ENCODE measurements at regions not wholly inside any gene's neighbourhood (a gene's known extent, or its start where the extent isn't known, plus 50 kb on each side); places are given as distances from the start of the nearest gene placed in this dataset.

DNA sequence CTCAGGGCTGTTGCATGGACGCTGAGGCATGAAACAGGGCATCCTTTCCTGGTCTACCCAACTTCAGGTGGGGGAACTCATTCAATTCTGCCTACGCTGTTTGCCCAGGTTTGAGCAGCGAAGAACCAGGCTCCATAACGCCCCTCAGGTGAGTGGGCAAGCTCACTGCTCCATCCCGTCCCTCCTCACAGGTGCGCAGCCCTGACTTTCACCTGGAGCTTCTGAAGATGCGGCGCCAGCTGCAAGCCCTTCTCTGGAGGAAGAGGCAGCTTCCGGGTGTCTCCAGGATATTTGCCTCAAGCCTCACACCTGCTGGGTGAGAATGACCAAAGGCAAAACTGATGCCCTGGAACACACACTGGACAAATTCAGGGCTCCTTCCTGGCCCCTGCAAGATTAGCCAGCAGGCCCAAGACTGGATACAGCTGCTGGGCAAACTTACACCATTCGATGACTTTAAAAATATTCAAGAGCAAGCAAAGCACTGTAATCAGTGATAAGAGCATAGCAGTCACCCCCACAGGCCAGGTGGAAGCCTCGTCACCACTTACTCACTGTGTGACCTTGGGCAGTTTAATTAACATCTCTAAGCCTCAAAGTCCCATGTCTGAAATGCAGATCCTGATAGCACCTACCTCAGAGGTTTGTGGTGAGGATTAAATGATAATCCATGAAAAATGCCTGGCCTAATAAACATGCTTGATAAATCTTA lies 97.7 kb downstream of the GYPC start:
- H3K9ac ChIP-seq (ENCODE audit: insufficient read depth in 1 of 2, low read length in 2 of 2) = no peak overlapping the region
- WGBS, 2 donors = 83 to 91% methylated on average over 11 of the region's 11 CpGs
- H3K4me3 ChIP-seq = no peak overlapping the region
- H3K4me1 ChIP-seq (ENCODE audit: control insufficient read depth in 5 of 5, insufficient read depth in 5 of 5, low read length in 5 of 5) = no peaks in the 10 kb centered on the region
- no peak for TF ChIP-seq CTCF (IDR thresholded peaks at IDR 0.05; ENCODE audit: control extremely low read depth, extremely low read depth)
- ATAC-seq (ENCODE audit: insufficient read depth, low FRiP score) (no peak), DNase-seq (no peak)
- no peak overlapping the region for H3K27ac ChIP-seq (ENCODE audit: low read depth in 1 of 2, low read length in 1 of 2)
- no peaks in the 10 kb centered on the region for H3K27me3 ChIP-seq (ENCODE audit: control insufficient read depth in 3 of 3, insufficient read depth in 3 of 3, low read length in 2 of 3)
- peaks cover 0 to 7% (median 1%) of the 10 kb centered on the region in 4 donors for H3K9me3 ChIP-seq (ENCODE audit: control insufficient read depth in 4 of 4, insufficient read depth in 3 of 4, low read length in 3 of 4)
- H3K36me3 ChIP-seq (ENCODE audit: control insufficient read depth in 4 of 4, insufficient read depth in 4 of 4, low read length in 4 of 4) = no peaks in the 10 kb centered on the region

GRCh38 chr2:126754240-126755004 lies 98.5 kb downstream of the GYPC start:
- no peak for ATAC-seq (ENCODE audit: insufficient read depth, low FRiP score)
- WGBS, 2 donors = 82 to 84% methylated on average over 5 of the region's 5 CpGs

DNA sequence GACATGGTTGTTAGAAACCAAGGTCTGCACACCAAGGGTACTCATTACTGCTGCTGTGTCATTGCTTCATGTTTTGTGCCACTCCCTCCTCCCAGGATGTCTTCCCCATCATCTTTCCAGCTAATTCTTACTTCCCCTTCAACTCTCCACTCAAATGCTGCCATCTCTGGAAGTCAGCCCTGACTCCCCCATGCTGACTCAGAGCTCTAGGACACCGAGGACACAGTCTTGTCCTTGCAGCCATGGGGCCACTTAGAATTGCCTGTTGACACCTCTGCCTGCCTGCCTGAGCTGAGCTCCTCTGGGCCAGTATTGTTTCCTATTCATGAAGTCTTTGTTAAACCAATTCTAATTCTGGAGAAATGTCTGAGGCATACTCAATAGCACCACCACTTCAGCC lies 100.2 kb downstream of the GYPC start:
- 83 to 90% methylated on average over 1 of the region's 1 CpG for WGBS, 2 donors
- DNase-seq = no peak
- Histone ChIP-seq H3K27me3 (ENCODE audit: control insufficient read depth in 3 of 3, insufficient read depth in 3 of 3, low read length in 2 of 3) (no peaks in the 10 kb centered on the region), H3K27ac (ENCODE audit: low read depth in 1 of 2, low read length in 1 of 2) (no peak overlapping the region), H3K9me3 (ENCODE audit: control insufficient read depth in 4 of 4, insufficient read depth in 3 of 4, low read length in 3 of 4) (peaks cover 0 to 7% (median 1%) of the 10 kb centered on the region in 4 donors), H3K4me1 (ENCODE audit: control insufficient read depth in 5 of 5, insufficient read depth in 5 of 5, low read length in 5 of 5) (no peaks in the 10 kb centered on the region), H3K36me3 (ENCODE audit: control insufficient read depth in 4 of 4, insufficient read depth in 4 of 4, low read length in 4 of 4) (no peaks in the 10 kb centered on the region), H3K4me3 (no peak overlapping the region), H3K9ac (ENCODE audit: insufficient read depth in 1 of 2, low read length in 2 of 2) (no peak overlapping the region)
- no peak for ATAC-seq (ENCODE audit: insufficient read depth, low FRiP score)
- TF ChIP-seq CTCF (IDR thresholded peaks at IDR 0.05; ENCODE audit: control extremely low read depth, extremely low read depth) = no peak

More at GRCh38 chr2:126754240-126755004, 98.5 kb downstream of the GYPC start:
- no peaks in the 10 kb centered on the region for H3K36me3 ChIP-seq (ENCODE audit: control insufficient read depth in 4 of 4, insufficient read depth in 4 of 4, low read length in 4 of 4)
- no peak overlapping the region for H3K9ac ChIP-seq (ENCODE audit: insufficient read depth in 1 of 2, low read length in 2 of 2)
- no peak overlapping the region for H3K27ac ChIP-seq (ENCODE audit: low read depth in 1 of 2, low read length in 1 of 2)
- H3K4me1 ChIP-seq (ENCODE audit: control insufficient read depth in 5 of 5, insufficient read depth in 5 of 5, low read length in 5 of 5) = no peaks in the 10 kb centered on the region
- no peak for DNase-seq
- no peak for TF ChIP-seq CTCF (IDR thresholded peaks at IDR 0.05; ENCODE audit: control extremely low read depth, extremely low read depth)
- no peak overlapping the region for H3K4me3 ChIP-seq
- H3K9me3 ChIP-seq (ENCODE audit: control insufficient read depth in 4 of 4, insufficient read depth in 3 of 4, low read length in 3 of 4) = peaks cover 0 to 7% (median 1%) of the 10 kb centered on the region in 4 donors
- no peaks in the 10 kb centered on the region for H3K27me3 ChIP-seq (ENCODE audit: control insufficient read depth in 3 of 3, insufficient read depth in 3 of 3, low read length in 2 of 3)

Data from lung (tissue), 11 donors.